ENCODE measurements at regions not wholly inside any gene's neighbourhood (a gene's known extent, or its start where the extent isn't known, plus 50 kb on each side); places are given as distances from the start of the nearest gene placed in this dataset.

DNA sequence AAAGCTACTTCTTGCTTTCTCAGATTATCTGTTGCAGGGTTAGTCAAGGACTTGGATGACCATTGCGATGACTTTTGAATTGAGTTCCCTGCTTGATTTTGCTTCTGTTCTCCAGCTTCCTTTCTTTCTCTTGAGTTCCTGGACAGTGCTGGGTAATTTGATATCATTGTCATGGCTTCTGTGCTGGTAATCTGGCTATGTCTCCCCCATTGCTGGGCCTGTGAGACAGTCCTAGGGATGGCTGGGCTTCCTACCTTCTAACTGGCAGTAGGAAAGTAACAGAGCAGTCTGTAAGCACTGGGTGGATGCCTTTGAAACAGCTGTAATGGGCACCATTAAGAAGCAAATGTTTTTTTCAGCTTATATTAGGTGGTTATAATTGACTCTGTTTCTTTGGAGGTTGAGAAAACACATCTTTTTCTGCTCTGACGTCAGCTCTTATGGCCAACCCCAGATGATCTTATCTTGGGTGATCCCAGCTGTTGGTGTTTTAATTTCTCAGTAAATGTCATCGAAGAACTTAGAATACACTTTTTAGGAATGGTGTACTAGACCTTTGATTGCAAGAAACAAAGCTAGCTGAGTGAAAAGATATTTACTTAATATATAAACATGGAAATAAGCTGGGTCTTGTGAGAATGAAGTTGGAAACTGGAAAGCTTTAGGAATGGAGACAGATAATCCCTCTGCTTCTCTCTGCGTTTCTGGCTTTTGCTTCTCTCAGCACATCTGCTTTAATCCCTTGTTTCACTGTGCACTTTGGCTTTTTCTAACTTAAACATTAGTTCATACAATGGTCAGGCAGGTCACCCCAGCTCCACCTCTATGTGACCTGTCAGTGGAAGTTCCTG is 195.0 kb upstream of the MAN1A1 start:
- Histone ChIP-seq H3K36me3 (ENCODE audit: insufficient read depth) (no peaks in the 10 kb centered on the region), H3K27me3 (ENCODE audit: insufficient read depth, low read depth) (no peaks in the 10 kb centered on the region), H2AFZ (ENCODE audit: low read depth) (no peak overlapping the region), H3K27ac (no peak overlapping the region), H3K79me2 (ENCODE audit: insufficient read depth, low read depth) (no peaks in the 10 kb centered on the region), H3K9ac (no peak overlapping the region), H3K4me1 (ENCODE audit: low read depth, poor library complexity, severe bottlenecking) (no peaks in the 10 kb centered on the region), H3K4me3 (IDR thresholded peaks at IDR 0.05; ENCODE audit: insufficient read depth, low read depth, low read length) (no peak overlapping the region), H3K4me2 (no peak overlapping the region), H4K20me1 (ENCODE audit: insufficient read depth) (no peaks in the 10 kb centered on the region)
- TF ChIP-seq, protein P1, sequence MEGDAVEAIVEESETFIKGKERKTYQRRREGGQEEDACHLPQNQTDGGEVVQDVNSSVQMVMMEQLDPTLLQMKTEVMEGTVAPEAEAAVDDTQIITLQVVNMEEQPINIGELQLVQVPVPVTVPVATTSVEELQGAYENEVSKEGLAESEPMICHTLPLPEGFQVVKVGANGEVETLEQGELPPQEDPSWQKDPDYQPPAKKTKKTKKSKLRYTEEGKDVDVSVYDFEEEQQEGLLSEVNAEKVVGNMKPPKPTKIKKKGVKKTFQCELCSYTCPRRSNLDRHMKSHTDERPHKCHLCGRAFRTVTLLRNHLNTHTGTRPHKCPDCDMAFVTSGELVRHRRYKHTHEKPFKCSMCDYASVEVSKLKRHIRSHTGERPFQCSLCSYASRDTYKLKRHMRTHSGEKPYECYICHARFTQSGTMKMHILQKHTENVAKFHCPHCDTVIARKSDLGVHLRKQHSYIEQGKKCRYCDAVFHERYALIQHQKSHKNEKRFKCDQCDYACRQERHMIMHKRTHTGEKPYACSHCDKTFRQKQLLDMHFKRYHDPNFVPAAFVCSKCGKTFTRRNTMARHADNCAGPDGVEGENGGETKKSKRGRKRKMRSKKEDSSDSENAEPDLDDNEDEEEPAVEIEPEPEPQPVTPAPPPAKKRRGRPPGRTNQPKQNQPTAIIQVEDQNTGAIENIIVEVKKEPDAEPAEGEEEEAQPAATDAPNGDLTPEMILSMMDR (conservative IDR thresholded peaks at IDR 0.05; ENCODE audit: low read depth, low read length): no peak

DNA sequence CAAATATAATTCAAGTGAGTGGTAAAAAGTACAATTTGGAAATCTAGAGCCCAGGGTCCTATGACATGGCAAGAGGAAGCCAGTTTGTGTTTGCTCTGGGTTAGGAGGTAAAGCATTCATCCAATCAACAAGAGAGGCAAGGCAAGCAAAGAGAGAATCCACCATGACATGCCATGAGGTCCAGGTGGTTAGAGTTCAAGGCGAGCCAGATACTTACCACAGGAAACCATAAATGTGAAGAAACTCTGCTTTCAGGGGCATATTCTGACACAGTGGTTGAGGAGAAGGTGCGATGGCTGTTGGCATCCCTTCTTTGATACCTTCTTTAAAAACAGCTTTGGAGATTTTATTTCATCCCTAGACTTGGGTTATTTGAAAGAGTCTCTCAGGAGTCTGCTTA is 193.8 kb upstream of the MAN1A1 start:
- Histone ChIP-seq H3K27ac (no peak overlapping the region), H2AFZ (ENCODE audit: low read depth) (no peak overlapping the region), H3K79me2 (ENCODE audit: insufficient read depth, low read depth) (no peaks in the 10 kb centered on the region), H3K4me2 (no peak overlapping the region), H3K4me1 (ENCODE audit: low read depth, poor library complexity, severe bottlenecking) (no peaks in the 10 kb centered on the region), H3K27me3 (ENCODE audit: insufficient read depth, low read depth) (no peaks in the 10 kb centered on the region), H3K9ac (no peak overlapping the region), H4K20me1 (ENCODE audit: insufficient read depth) (no peaks in the 10 kb centered on the region), H3K36me3 (ENCODE audit: insufficient read depth) (no peaks in the 10 kb centered on the region), H3K4me3 (IDR thresholded peaks at IDR 0.05; ENCODE audit: insufficient read depth, low read depth, low read length) (no peak overlapping the region)
- TF ChIP-seq, protein P1 (conservative IDR thresholded peaks at IDR 0.05; ENCODE audit: low read depth, low read length): no peak

DNA sequence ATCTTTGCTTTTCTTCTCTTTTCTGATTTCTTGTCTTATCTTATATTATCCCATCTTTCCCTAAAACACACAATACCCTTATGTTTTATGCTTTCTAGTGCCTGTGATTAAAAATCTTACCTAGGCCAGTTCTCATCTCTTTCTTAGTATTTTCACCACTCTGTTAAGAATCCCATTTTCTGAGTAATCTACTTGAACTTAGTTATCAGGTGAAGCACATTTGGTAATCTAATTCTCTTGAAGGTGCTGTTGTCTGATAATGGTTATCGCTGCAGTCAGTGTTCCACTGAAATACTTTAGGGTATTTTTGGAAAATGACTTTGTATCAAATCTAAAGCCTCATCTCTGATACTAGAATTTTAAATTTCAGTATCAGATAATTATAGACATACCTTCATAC is 192.5 kb upstream of the MAN1A1 start:
- TF ChIP-seq, protein P1 (conservative IDR thresholded peaks at IDR 0.05; ENCODE audit: low read depth, low read length): no peak
- Histone ChIP-seq H3K4me2 (no peak overlapping the region), H3K36me3 (ENCODE audit: insufficient read depth) (no peaks in the 10 kb centered on the region), H2AFZ (ENCODE audit: low read depth) (no peak overlapping the region), H3K4me3 (IDR thresholded peaks at IDR 0.05; ENCODE audit: insufficient read depth, low read depth, low read length) (no peak overlapping the region), H4K20me1 (ENCODE audit: insufficient read depth) (no peaks in the 10 kb centered on the region), H3K4me1 (ENCODE audit: low read depth, poor library complexity, severe bottlenecking) (no peaks in the 10 kb centered on the region), H3K9ac (no peak overlapping the region), H3K27ac (no peak overlapping the region), H3K27me3 (ENCODE audit: insufficient read depth, low read depth) (no peaks in the 10 kb centered on the region), H3K79me2 (ENCODE audit: insufficient read depth, low read depth) (no peaks in the 10 kb centered on the region)

DNA sequence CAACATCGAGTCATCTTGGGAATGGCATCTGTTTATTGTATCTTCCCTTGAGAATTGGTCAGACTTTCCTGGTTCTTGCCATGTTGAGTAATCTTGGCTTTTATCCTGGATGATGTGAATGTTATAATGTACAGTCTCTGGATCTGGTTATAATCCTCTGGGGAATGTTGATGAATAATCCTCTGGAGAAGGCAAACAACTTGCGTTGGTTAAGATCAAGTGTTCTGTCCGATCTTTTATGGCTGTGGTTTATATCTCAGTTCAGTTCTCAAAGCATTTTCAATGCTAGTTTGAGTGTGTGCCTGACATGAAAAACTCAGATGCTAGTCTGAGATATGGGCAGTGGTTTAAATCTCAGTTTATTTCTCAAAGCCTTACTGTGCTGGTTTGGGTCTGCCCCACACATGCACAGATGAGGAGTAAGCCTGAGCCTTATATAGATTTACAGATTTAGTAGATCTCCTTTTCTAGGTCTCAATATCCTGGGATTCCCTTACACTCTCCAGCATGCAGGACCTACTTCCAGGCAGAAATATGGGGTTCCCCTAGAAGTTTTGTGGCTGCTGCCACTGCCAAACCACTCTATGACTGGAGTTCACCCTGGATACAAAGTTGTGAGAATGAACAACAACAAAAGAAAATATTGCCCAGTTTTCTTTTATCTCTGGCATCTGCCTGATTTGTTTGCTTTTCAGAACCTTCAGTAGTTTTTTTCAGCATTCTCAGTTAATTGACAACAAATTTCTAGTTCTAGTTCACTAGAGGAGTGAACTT is 191.8 kb upstream of the MAN1A1 start:
- TF ChIP-seq, protein P1 (conservative IDR thresholded peaks at IDR 0.05; ENCODE audit: low read depth, low read length): no peak
- Histone ChIP-seq H3K27me3 (ENCODE audit: insufficient read depth, low read depth) (no peaks in the 10 kb centered on the region), H3K4me3 (IDR thresholded peaks at IDR 0.05; ENCODE audit: insufficient read depth, low read depth, low read length) (no peak overlapping the region), H2AFZ (ENCODE audit: low read depth) (no peak overlapping the region), H3K27ac (no peak overlapping the region), H3K4me2 (no peak overlapping the region), H4K20me1 (ENCODE audit: insufficient read depth) (no peaks in the 10 kb centered on the region), H3K36me3 (ENCODE audit: insufficient read depth) (no peaks in the 10 kb centered on the region), H3K9ac (no peak overlapping the region), H3K79me2 (ENCODE audit: insufficient read depth, low read depth) (no peaks in the 10 kb centered on the region), H3K4me1 (ENCODE audit: low read depth, poor library complexity, severe bottlenecking) (no peaks in the 10 kb centered on the region)

Measured in KMS-11 (cell line).